Prostate gland (tissue), 2 donors: ENCODE measurements at regions not wholly inside any gene's neighbourhood (a gene's known extent, or its start where the extent isn't known, plus 50 kb on each side); places are given as distances from the start of the nearest gene placed in this dataset.

Experiments used
- POLR2A ChIP-seq: fragments of 450-650 bp; IDR thresholded peaks from one replicate; pipeline ENCODE4 v1.6.1; 2016; ENCODE audit warnings: antibody characterized with exemption, mild to moderate bottlenecking
- POLR2AphosphoS5 ChIP-seq: sonication (generic); formaldehyde crosslinking; IDR thresholded peaks from one replicate; pipeline ENCODE4 v1.6.1; 2017; ENCODE audit warnings: antibody characterized with exemption
- TF ChIP-seq, protein P1 (sequence below), 4 experiments: fragments of 200-600 bp in 2 of 4; fragments of 450-650 bp in 2 of 4; sonication (generic) in 2 of 4; IDR thresholded peaks; 1 replicate in 3 of 4; 2 replicates in 1 of 4; pipeline ENCODE4 v1.5.1; 2016 to 2019; ENCODE audit warnings: antibody characterized with exemption in 4 of 4, mild to moderate bottlenecking in 2 of 4, moderate library complexity in 2 of 4

GRCh38 chr5:163079618-163080017 lies 357.8 kb upstream of the CCNG1 start:
- TF ChIP-seq POLR2A: no peak
- TF ChIP-seq, protein P1, sequence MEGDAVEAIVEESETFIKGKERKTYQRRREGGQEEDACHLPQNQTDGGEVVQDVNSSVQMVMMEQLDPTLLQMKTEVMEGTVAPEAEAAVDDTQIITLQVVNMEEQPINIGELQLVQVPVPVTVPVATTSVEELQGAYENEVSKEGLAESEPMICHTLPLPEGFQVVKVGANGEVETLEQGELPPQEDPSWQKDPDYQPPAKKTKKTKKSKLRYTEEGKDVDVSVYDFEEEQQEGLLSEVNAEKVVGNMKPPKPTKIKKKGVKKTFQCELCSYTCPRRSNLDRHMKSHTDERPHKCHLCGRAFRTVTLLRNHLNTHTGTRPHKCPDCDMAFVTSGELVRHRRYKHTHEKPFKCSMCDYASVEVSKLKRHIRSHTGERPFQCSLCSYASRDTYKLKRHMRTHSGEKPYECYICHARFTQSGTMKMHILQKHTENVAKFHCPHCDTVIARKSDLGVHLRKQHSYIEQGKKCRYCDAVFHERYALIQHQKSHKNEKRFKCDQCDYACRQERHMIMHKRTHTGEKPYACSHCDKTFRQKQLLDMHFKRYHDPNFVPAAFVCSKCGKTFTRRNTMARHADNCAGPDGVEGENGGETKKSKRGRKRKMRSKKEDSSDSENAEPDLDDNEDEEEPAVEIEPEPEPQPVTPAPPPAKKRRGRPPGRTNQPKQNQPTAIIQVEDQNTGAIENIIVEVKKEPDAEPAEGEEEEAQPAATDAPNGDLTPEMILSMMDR (IDR thresholded peaks at IDR 0.05): no peak
- TF ChIP-seq POLR2AphosphoS5: no peak
